ENCODE measurements at regions not wholly inside any gene's neighbourhood (a gene's known extent, or its start where the extent isn't known, plus 50 kb on each side); places are given as distances from the start of the nearest gene placed in this dataset.

- TF ChIP-seq CTCF (IDR thresholded peaks at IDR 0.05; ENCODE audit: low read depth, low read length, poor library complexity, severe bottlenecking) (no peak), EZH2phosphoT487 (IDR thresholded peaks at IDR 0.05; ENCODE audit: borderline replicate concordance, low read length) (no peak)
Observed at GRCh38 chr10:8128511-8128910, 74.0 kb downstream of the GATA3 start.

Measured in DOHH2 (cell line).